Astrocyte (in vitro differentiated cells and primary cell): ENCODE measurements at regions not wholly inside any gene's neighbourhood (a gene's known extent, or its start where the extent isn't known, plus 50 kb on each side); places are given as distances from the start of the nearest gene placed in this dataset.

Experiments
- DNase-seq: peaks from one replicate; pipeline ENCODE4 v3.0.0-alpha.2; 2010; ENCODE audit warnings: low read depth
- FAIRE-seq: peaks from 2 replicates; lab custom pipeline; 2011; peaks lifted over from hg19 to GRCh38; lab: Jason Lieb, UNC
- H2AFZ ChIP-seq: 2 replicates; pipeline ENCODE4 v1.6.0; 2012; ENCODE audit warnings: low read depth, low read length, inconsistent platforms
- H3K27ac ChIP-seq: 2 replicates; pipeline ENCODE4 v1.5.1; 2011; ENCODE audit warnings: low read depth, low read length, inconsistent platforms
- H3K27me3 ChIP-seq: 2 replicates; pipeline ENCODE4 v1.6.0; 2011; ENCODE audit warnings: low read length, inconsistent platforms; ENCODE audit not compliant: insufficient read depth
- H3K36me3 ChIP-seq: 2 replicates; pipeline ENCODE4 v1.5.1; 2011; ENCODE audit warnings: low read length, inconsistent platforms; ENCODE audit not compliant: insufficient read depth
- H3K4me1 ChIP-seq: 2 replicates; pipeline ENCODE4 v1.5.1; 2011; ENCODE audit warnings: low read length, inconsistent platforms; ENCODE audit not compliant: insufficient read depth
- H3K4me2 ChIP-seq: 2 replicates; pipeline ENCODE4 v1.6.0; 2012; ENCODE audit warnings: low read length, inconsistent platforms
- H3K4me3 ChIP-seq: 2 replicates; pipeline ENCODE4 v1.5.1; 2011; ENCODE audit warnings: low read depth, mild to moderate bottlenecking, low read length, inconsistent platforms; ENCODE audit not compliant: insufficient read depth
- H3K79me2 ChIP-seq: 2 replicates; pipeline ENCODE4 v1.6.0; 2012; ENCODE audit warnings: mild to moderate bottlenecking, low read length, inconsistent platforms; ENCODE audit not compliant: insufficient read depth
- H3K9ac ChIP-seq: 2 replicates; pipeline ENCODE4 v1.6.0; 2012; ENCODE audit warnings: mild to moderate bottlenecking, low read length, inconsistent platforms
- H3K9me3 ChIP-seq: 2 replicates; pipeline ENCODE4 v1.5.1; 2012; ENCODE audit warnings: low read depth, mild to moderate bottlenecking, low read length, inconsistent platforms; ENCODE audit not compliant: insufficient read depth
- H4K20me1 ChIP-seq: 2 replicates; pipeline ENCODE4 v1.6.0; 2012; ENCODE audit warnings: low read length, inconsistent platforms; ENCODE audit not compliant: insufficient read depth
- H3K27ac Mint-ChIP-seq: one replicate; pipeline ENCODE4 v1.8.0; 2021; ENCODE audit warnings: mild to moderate bottlenecking, mixed read lengths; ENCODE audit not compliant: unreplicated experiment
- H3K27me3 Mint-ChIP-seq: one replicate; pipeline ENCODE4 v1.8.0; 2021; ENCODE audit warnings: low read depth, mixed read lengths; ENCODE audit not compliant: unreplicated experiment
- H3K36me3 Mint-ChIP-seq: one replicate; pipeline ENCODE4 v1.8.0; 2021; ENCODE audit warnings: low read depth, mixed read lengths; ENCODE audit not compliant: unreplicated experiment
- H3K4me1 Mint-ChIP-seq: one replicate; pipeline ENCODE4 v1.8.0; 2021; ENCODE audit warnings: low read depth, mixed read lengths; ENCODE audit not compliant: unreplicated experiment
- H3K4me3 Mint-ChIP-seq: one replicate; pipeline ENCODE4 v1.8.0; 2021; ENCODE audit warnings: mild to moderate bottlenecking, moderate library complexity, mixed read lengths; ENCODE audit not compliant: unreplicated experiment
- H3K9me3 Mint-ChIP-seq: one replicate; pipeline ENCODE4 v1.8.0; 2021; ENCODE audit warnings: mild to moderate bottlenecking, mixed read lengths; ENCODE audit not compliant: unreplicated experiment
- CTCF ChIP-seq: IDR thresholded peaks from 2 replicates; pipeline ENCODE4 v1.5.1; 2011; ENCODE audit warnings: low read depth, mild to moderate bottlenecking, inconsistent platforms, low read length, moderate library complexity; ENCODE audit not compliant: insufficient read depth
- EZH2 ChIP-seq: IDR thresholded peaks from 2 replicates; pipeline ENCODE4 v1.6.1; 2012; ENCODE audit warnings: mild to moderate bottlenecking, low read length, inconsistent platforms; ENCODE audit not compliant: insufficient read depth

DNA sequence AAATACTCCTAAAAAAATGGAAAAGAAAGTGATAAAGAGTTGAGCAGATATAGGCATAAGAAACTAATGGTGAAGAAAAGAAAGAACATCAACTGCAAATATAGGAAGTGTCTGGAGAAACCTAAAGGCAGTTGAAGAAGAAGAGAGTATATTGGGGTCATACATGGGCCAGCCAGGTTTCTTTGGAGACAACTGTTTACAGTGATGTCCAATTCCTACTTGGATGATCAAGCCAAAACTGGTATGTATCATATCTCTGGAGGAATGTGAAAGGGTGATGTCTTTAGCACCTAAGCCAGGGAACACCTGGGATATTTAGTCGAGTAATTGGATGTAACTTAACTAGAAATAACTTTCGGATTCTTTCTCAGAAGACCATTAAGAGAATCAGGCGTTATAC is 129.3 kb upstream of the FLRT2 start:
- no peaks in the 10 kb centered on the region for H3K9me3 Mint-ChIP-seq
- Histone ChIP-seq H3K4me2 (no peak overlapping the region), H2AFZ (no peak overlapping the region), H3K79me2 (no peaks in the 10 kb centered on the region), H3K4me3 (no peak overlapping the region), H3K27ac (no peak overlapping the region), H4K20me1 (no peaks in the 10 kb centered on the region), H3K9me3 (no peaks in the 10 kb centered on the region), H3K9ac (no peak overlapping the region), H3K36me3 (no peaks in the 10 kb centered on the region), H3K4me1 (no peaks in the 10 kb centered on the region), H3K27me3 (no peaks in the 10 kb centered on the region)
- DNase-seq (no peak), FAIRE-seq (peak; percentile 23)
- no peak overlapping the region for H3K27ac Mint-ChIP-seq
- TF ChIP-seq CTCF = no peak
- no peak for TF ChIP-seq EZH2
- H3K4me1 Mint-ChIP-seq = peaks cover 11% of the 10 kb centered on the region
- no peak overlapping the region for H3K4me3 Mint-ChIP-seq
- H3K27me3 Mint-ChIP-seq = no peaks in the 10 kb centered on the region
- no peaks in the 10 kb centered on the region for H3K36me3 Mint-ChIP-seq

GRCh38 chr14:85401384-85401783 is 128.6 kb upstream of the FLRT2 start:
- no peak overlapping the region for H3K4me3 Mint-ChIP-seq
- no peak for DNase-seq
- FAIRE-seq = no peak

More at GRCh38 chr14:85401384-85401783, 128.6 kb upstream of the FLRT2 start:
- no peaks in the 10 kb centered on the region for H3K36me3 ChIP-seq
- H3K27ac ChIP-seq = no peak overlapping the region
- Mint-ChIP-seq H3K36me3 (no peaks in the 10 kb centered on the region), H3K27me3 (no peaks in the 10 kb centered on the region), H3K27ac (no peak overlapping the region), H3K9me3 (no peaks in the 10 kb centered on the region), H3K4me1 (peaks cover 11% of the 10 kb centered on the region)
- H3K4me2 ChIP-seq = no peak overlapping the region
- no peak overlapping the region for H2AFZ ChIP-seq
- H4K20me1 ChIP-seq = no peaks in the 10 kb centered on the region
- H3K9me3 ChIP-seq = no peaks in the 10 kb centered on the region
- TF ChIP-seq CTCF (no peak), EZH2 (no peak)
- no peak overlapping the region for H3K4me3 ChIP-seq
- no peaks in the 10 kb centered on the region for H3K79me2 ChIP-seq
- H3K27me3 ChIP-seq = no peaks in the 10 kb centered on the region
- H3K4me1 ChIP-seq = no peaks in the 10 kb centered on the region
- H3K9ac ChIP-seq = no peak overlapping the region
